GM21381 (cell line): ENCODE measurements at regions not wholly inside any gene's neighbourhood (a gene's known extent, or its start where the extent isn't known, plus 50 kb on each side); places are given as distances from the start of the nearest gene placed in this dataset.

Experiments used
- ATAC-seq: cut with Tn5 transposase; IDR thresholded peaks from one replicate; pipeline ENCODE4 v1.9.1; 2021; ENCODE audit warnings: mild to moderate bottlenecking, moderate library complexity; ENCODE audit not compliant: unreplicated experiment

GRCh38 chr17:65370669-65371131, 190.7 kb downstream of the AXIN2 start:
- no peak for ATAC-seq

DNA sequence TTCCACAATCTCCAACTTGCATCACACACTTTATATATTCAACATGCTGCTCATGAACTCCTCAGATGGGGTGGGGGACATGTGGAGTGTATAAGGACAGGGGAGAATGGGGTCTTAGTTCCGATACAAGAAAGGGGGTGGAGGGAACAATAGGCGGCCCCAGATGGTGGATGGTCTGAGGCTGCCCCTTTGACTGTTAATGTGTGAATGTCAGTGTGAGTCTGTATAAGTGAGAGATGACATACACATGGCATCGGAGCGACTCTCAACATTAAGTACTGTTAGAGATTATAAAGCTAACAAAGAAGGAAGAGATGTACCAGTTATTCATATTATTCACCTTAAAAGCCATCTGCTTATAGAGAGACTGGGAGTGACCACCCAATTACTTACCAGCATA, 193.1 kb downstream of the AXIN2 start:
- ATAC-seq, result no peak

DNA sequence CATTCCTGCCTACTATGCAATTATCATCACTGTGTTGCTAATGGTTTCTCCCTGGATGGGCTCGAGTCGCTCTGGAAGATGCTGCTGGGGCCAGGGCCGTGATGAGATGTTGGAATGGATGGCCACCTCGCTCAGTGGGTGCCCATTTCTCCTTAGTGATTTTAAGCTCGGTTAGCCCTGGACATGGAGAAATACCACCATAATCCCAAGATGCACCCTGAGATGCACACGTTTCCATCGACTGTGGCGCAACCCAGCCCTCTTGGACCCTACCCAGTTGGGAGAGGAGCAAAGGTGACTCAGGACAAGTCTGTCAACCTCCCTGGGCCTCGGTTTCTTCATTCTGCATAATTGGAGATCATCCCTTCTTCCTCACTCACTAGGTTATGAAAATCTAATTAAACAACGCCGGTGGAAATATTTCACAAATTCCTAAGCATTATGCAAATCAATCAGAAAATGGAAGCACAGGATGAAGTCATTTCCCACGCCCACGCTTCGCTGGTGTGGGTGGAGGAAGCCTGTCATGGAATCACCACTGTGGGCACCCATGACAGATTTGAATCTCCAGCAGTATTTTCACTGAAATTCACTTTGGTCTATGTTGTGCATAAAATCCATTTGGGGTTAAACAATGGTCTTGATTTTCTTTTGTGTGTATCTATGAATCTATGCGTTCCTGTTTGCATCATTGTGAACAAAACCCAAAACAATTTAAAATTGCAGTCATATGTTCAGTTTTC, 195.2 kb downstream of the AXIN2 start:
- no peak for ATAC-seq

DNA sequence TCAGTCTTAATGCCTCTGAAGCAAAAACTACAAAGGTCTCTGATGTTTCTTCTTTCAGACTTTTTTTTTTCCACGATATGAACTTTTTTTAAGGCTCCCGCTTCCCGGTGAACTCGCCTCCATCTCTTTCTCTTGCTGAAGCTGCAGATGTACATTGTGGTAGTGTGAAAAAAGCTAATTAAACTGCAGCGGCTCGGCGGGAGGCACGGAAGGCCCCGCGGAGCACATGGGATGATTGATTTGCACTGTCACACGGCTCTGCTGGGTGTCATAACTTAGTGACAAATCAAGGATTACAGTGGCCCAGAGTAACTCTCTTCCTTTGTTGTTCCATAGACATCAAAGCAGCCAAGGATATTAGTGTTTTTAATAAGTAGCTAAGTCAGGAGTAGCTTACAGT, 196.3 kb downstream of the AXIN2 start:
- ATAC-seq, result no peak

DNA sequence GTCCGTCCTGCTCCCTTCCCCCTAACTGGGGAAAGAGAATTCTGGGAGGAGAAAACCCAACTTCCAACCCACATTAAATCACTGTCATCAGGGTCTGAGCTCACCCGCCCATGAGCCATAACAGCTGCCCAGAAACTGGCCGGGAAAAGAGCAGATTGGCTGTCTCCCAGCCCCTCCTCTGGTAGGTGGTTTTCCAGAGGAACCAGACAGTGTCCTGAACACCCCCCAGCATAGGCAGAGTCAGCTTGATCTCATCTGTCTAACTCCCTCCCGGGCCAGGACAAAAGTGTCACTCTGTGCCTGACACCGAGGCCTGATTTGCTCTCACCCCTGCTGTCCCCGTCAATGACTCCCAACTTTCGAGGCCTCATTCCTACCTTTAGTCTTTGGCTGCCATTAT, 197.0 kb downstream of the AXIN2 start:
- ATAC-seq, result no peak

- ATAC-seq, result no peak
Observed at GRCh38 chr17:65362826-65363225, 198.6 kb downstream of the AXIN2 start.

DNA sequence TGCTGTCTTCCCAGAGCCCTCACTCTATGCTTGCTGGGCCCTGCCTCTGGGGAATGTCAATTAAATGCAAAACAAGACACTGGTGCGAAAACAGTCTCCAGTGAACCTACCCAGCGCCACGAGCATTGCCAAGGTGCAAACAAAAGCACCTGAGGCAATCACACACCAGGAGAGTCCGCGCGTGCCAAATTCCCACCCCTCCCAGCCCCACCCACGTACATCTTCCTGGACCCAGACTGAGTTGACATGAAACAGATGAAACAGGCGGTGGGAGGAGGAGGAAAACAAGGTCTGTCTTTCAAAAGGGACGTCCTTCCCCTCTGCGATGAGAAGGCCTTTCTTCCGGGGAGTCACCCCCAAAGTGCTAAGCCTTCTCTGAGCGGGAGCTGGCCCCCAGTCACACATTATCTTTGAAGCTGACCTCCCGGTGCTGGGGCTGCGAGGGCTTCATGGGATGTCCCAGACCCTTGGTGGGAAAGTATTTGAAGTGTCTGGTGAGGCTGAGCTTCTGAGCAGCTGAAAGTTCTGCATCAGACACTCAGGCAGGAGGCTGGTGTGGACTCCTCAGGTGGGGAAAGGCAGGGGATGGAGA, 200.4 kb downstream of the AXIN2 start:
- ATAC-seq, result no peak

DNA sequence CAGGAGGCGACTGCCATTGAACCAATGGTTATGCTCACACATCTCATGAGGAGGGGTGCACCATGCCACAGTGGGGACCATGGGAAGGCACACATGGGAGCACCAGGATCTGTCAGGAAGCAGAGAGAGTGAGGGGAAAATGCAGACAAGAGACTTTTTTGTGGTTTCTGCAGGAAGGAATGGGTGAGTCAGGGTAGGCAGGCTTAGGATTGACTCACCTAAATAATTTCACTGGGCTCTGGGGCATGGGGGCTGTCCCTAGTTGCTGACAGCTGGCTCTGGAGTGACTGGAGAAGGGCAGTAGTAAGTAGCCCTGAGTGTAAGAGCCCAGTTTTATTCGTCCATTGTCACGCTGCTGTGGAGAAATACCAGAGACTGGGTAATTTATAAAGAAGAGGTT, 202.4 kb downstream of the AXIN2 start:
- no peak for ATAC-seq

GRCh38 chr17:65356536-65356935, 204.9 kb downstream of the AXIN2 start:
- ATAC-seq, result no peak

GRCh38 chr17:65355246-65355645, 206.2 kb downstream of the AXIN2 start:
- ATAC-seq, result no peak

DNA sequence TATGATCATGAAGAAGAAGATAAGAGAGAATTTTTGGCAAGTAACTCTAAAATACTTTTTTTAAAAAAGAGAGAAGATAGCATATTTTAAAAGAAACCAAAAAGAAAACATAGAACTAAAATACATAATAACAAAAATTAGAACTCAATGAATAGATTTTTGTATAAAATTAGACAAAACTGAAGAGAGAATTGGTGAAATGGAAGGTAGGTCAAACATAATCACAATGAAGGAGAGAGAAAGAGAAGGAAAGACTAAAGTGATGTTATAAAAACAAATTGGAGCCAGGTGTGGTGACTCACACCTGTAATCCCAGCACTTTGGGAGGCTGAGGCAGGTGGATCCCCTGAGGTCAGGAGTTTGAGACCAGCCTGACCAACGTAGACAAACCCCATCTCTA, 211.5 kb downstream of the AXIN2 start:
- ATAC-seq, result no peak

GRCh38 chr17:65346166-65346565, 209.0 kb downstream of the RGS9 start:
- ATAC-seq, result no peak

DNA sequence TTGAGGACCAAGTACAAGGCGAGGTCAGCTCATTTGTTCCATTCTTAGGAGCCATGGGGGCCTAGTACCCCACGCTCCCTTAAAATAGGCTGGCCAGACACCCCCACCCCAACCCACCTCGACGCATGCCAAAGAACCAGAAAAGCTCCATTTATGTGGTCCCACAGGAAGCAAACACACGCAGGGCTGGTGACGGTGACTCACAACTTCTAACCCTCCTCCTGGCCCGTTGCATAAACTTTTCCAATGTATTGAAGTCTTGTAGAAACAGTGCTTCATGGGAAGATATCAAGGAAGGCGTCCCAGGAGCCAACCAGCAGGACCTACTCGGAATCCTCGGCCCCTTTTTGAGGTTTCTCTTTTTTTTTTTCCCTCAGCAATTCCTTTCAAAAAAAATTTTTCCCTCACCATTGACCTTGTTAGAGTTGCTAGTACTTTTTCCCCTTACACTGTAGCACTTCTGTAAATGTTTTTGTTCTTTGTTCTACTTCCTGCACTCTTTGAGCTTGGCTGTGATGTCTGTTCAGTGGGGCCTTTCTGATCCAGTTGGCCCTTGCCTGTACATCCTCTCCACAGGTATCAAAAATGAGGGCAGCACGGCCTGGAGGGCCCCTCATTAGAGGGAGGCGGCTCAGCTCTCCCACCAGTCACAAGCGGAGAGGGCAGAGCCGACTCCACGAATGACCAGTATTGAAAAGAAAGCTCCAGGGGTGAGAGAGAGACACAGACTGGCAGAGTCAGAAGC, 208.3 kb downstream of the RGS9 start:
- no peak for ATAC-seq

DNA sequence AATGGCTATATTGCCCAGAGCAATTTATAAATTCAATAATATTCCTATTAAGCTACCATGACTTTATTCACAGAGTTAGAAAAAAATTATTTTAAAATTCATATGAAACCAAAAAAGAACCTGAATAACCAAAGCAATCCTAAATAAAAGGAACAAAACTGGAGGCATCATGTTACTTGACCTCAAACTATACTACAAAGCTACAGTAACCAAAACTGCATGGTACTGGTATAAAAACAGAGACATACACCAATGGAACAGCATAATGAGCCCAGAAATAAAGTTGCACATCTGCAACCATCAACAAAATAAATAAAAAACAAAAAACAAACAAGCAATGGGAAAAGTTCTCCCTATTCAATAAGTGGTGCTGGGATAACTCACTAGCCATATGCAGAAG, 203.2 kb downstream of the RGS9 start:
- no peak for ATAC-seq

DNA sequence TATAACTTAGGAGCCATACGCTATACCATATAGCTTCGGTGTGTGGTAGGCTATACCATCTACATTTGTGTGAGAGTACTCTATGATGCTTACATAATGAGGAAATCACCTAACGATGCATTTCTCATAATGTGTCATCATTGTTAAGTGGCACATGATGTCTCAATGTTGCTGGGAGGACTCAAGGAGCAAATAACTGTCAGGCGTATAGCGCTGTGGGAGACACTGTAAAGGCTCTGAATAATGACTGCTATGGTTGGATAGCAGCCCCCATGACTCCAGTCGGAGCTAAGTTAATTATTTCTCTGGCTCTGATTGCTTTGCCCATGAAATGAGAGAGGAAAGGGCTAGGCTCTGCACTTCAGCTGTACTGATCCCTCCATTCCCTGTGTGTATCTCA, 197.2 kb downstream of the RGS9 start:
- ATAC-seq, result no peak

DNA sequence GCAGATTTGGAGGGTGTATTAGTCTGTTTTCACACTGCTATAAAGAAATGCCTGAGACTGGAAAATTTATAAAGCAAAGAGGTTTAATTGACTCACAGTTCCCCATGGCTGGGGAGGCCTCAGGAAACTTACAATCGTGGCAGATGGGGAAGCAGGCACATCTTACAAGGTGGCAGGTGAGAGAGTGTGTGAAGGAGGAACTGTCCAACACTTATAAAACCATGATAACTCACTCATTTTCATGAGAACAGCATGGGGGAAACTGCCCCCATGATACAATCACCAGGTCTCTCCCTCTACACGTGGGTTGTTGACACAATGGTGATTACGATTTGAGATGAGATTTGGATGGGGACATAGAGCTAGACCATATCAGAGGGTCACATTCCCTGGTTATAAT, 195.6 kb downstream of the RGS9 start:
- no peak for ATAC-seq

DNA sequence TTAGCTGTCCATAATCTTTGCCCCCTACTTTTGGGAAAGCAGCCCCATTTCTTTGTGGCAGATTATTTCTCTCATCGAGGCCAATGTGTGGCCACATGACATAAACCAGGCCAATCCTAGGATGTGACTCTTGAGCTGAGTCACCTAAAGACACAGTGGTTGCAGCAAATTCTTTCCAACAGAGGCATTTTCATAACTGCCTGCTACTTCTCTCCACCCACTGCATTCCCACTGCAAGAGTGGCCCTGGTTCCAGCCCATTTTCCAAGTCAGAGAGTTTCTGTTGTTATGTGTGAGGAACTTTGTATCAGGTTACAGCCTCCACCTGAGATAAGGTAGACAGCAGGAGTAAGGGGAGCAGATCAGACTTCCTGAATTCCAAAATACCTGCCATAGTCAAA, 195.2 kb downstream of the RGS9 start:
- ATAC-seq, result no peak

DNA sequence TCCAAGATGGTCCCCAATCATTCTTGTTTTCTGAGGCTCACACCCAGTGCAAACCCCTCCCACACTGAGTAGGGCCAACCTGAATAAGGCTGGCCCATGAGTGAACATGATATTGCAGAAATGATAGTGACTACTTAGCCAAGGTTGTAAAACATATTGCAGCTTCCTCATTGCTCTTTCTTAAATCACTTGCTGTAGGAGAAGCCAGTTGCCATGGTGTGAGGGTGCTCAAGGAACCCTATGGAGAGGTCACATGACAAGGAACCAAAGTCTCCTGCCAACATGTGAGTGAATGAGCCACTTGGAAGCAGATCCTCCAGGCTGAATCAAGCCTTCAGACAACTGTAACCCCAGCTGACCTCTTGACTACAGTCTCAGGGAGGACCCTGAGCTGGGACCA, 191.4 kb downstream of the RGS9 start:
- ATAC-seq, result no peak

DNA sequence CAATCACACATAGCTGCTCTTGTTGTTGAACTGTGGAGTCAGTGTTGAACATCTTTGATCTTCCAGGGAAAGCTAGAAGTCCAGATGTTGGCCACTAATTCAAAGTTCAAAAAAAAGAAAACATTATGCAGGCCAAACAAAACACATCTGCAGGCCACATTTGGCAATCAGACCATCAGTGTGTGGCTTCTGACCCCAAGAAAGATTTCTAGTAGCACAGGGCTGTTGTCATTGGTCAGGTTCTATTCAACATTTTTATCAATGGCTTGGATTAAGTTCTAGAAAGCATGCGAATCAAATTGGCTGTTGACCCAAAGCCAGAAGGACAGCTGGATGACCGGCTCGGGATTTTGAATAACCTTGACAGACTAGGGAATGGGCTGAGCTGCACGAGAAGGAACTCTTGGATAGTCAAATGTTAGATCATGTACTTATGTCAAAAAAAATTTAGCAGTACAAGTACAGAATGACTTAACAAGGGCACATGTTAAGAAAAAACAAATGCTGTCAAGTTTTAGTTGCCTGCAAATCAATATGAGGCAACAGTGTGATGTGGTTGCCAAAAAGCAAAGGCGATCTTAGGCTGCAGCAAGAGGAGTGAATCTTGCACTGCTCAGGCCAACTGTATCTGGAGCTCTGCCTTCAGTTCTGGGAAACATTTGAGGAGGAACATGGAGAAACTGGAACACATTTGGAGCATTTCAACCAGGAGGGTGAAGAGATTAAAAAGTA, 187.6 kb downstream of the RGS9 start:
- no peak for ATAC-seq

- ATAC-seq, result no peak
Observed at GRCh38 chr17:65323049-65323448, 185.9 kb downstream of the RGS9 start.

- no peak for ATAC-seq
Observed at GRCh38 chr17:65320820-65321219, 183.7 kb downstream of the RGS9 start.
